Left cardiac atrium (tissue), 4 donors: ENCODE measurements at regions not wholly inside any gene's neighbourhood (a gene's known extent, or its start where the extent isn't known, plus 50 kb on each side); places are given as distances from the start of the nearest gene placed in this dataset.

ENCODE experiments used
- ATAC-seq, 2 donors: fragments of 200-7000 bp; cut with Tn5 transposase; one replicate each; pipeline ENCODE4 v1.9.1; 2020; ENCODE audit warnings: mild to moderate bottlenecking in 2 of 2, moderate library complexity in 2 of 2
- DNase-seq: peaks from one replicate; pipeline ENCODE4 v3.0.0-alpha.2; 2020
- intact Hi-C, 2 donors: fragments of 100-400 bp; cut with DNase I; formaldehyde crosslinking; loops; one replicate each; pipeline versions ENCODE4 v1.14.1 to v1.15.1; 2022 to 2023
- donor health status: DM: no; HTN: yes; CAD: no.
- donor health status: DM: no; HTN: yes; CAD: no; lungs with severe emphysema.
- donor health status: DM: yes; HTN: yes; CAD: no.
- donor health status: Dilated cardiomyopathy.

DNA sequence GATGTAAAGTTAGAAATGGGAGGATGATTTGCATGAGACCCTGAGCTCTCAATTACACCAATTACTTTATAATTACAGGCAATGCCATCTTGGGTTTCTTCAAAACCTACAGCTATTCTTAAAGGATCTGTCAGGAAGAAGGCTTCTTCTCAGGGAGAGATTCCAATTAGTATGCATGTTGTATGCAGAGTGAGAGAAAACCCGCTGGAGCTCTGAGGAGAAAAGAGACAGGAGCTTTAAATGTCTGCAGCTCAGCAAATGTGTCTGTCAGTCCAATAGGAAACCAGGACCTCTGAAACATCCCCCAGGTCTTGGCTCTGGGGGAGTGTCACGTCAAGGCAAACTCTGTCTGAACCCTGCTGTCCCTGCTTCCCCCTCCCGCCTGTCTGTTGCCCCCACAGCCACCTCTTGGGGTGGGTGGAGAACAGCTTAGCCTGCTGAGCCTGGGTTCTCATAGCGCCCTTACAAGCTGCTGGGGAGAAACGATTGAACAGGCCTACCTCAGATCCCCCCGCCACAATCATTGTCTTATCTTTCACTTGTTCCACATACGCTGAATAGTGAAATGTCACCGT is 140.2 kb downstream of the SPATA19 start:
- ATAC-seq (no peak), DNase-seq (no peak)
- intact Hi-C loops = no loop called here

DNA sequence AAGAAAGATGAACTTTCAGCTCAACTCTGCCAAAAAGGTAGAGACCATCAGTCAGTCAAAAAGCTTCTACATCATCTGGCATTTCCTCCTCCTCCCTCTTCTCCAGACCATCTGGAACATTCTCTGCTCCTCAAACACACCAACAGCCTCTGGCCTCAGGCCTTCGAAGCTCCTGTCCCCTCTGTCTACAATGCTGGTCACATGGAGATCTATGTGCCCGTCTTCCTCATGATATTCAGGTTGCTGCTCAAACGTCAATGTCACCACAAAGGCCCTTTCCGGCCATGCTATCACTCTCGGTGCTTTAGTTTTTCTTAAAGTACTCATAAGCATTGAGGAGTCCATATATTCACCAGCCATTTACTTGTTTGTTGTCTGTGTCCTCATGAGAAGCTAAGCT is 146.2 kb downstream of the SPATA19 start:
- intact Hi-C loops = loop anchor here in 1 of 2 donors (10.0 kb wide), 2 partner anchors 116 to 184 kb away; no protein-coding TSS in a partner anchor
- DNase-seq (no peak), ATAC-seq (no peak)

GRCh38 chr11:133698654-133699053 is 146.7 kb downstream of the SPATA19 start:
- intact Hi-C loops = loop anchor here in 1 of 2 donors (10.0 kb wide), 2 partner anchors 116 to 184 kb away; no protein-coding TSS in a partner anchor
- peak; percentile 70 to 79 for ATAC-seq
- no peak for DNase-seq

DNA sequence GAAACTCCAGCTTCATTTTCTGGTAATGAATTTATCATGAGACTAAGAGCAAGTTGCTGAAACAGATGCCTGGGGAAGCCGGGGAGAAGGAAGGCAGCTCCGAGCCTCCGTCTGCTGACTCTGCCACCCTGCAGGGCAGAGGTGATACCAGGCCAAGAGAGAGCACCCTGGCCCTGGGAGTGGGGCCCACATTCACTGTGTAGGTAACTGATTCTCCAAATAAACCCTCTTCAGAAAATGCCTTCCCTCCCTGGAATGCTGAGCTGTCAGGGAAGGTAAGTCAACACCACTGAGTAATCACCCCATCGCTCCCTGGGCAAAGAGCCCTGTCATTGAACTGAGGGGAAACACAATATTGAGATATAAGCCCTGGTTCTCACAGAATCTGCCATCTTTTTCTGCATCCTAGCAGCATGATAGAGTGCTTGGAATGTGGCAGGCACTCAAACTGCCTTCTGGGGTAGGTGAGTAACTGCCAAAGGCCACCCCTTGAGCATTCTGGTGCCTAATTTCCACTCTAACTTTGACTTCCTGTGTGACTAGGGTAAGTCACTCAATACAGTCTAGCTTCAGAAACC is 147.6 kb downstream of the SPATA19 start:
- ATAC-seq = peak in 1 of 2 donors; percentile 38
- intact Hi-C loops = loop anchor here in 1 of 2 donors (10.0 kb wide), 2 partner anchors 117 to 183 kb away; no protein-coding TSS in a partner anchor
- no peak for DNase-seq

DNA sequence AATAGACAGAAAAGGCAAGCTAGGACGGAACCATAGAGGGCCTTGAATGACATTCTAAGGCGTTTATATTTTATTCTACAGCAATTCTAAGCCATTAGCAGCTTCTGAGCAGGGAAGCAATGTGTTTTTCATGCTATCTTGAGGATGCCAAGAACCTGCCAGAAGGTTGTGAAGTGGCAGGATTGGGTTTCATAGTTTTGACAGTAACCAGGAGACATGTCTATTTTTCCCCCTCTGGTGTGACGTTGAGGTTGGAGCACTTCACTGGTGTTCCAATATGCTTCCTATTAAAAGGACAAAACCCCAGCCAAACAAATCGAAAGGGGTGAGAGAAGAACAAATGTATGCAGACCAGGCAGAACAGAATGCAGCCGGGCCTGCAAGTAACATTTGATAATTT is 148.2 kb downstream of the SPATA19 start:
- ATAC-seq (peak; percentile 72 to 73), DNase-seq (no peak)
- intact Hi-C loops = loop anchor here in 1 of 2 donors (10.0 kb wide), 2 partner anchors 118 to 182 kb away; no protein-coding TSS in a partner anchor

DNA sequence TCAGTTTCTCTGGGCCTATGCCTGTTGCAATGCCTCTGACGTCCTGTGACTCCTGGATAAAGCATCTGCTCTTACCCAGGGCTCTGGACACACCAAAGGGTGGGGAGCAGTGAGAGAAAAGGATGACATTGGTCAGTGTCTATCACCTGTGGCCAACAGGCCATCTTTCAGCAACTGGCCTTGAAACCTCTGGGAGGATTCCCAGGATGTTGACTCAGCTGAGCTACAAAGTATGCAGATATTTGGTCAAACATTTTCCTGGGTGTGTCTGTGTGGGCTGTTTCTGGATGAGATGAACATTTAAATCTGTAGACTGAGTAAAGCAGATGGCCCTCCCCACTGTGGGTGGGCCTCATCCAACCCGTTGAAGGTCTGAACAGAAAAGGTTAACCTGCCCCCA is 149.9 kb downstream of the SPATA19 start:
- DNase-seq = no peak
- ATAC-seq = no peak
- intact Hi-C loops = loop anchor here in 1 of 2 donors (10.0 kb wide), 2 partner anchors 119 to 181 kb away; no protein-coding TSS in a partner anchor

GRCh38 chr11:133694701-133695100 is 150.6 kb downstream of the SPATA19 start:
- DNase-seq = no peak
- intact Hi-C loops = loop anchor here in 1 of 2 donors (10.0 kb wide), 2 partner anchors 120 to 180 kb away; no protein-coding TSS in a partner anchor
- ATAC-seq = no peak

DNA sequence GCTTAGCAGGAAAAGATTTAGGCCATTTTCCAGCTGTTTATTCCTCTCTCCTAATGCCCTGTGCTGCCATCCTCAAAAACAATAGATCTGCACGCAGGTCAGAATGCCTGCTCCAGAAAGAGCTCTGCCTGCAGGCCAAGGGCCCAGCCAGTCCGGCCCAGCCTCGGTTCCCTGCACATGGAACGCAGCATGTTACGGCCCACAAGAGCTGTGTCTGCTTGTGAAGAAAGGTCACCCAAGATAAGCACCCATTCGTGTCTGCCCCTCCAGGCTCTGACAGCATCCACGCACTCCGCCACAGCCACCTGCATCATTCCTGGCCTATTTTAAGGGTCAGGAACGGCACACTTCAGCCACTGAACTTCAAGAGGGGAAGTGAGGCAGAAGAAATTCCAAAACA is 152.2 kb downstream of the SPATA19 start:
- no peak for ATAC-seq
- DNase-seq = no peak
- intact Hi-C loops = loop anchor here in 1 of 2 donors (10.0 kb wide), 2 partner anchors 122 to 178 kb away; no protein-coding TSS in a partner anchor

DNA sequence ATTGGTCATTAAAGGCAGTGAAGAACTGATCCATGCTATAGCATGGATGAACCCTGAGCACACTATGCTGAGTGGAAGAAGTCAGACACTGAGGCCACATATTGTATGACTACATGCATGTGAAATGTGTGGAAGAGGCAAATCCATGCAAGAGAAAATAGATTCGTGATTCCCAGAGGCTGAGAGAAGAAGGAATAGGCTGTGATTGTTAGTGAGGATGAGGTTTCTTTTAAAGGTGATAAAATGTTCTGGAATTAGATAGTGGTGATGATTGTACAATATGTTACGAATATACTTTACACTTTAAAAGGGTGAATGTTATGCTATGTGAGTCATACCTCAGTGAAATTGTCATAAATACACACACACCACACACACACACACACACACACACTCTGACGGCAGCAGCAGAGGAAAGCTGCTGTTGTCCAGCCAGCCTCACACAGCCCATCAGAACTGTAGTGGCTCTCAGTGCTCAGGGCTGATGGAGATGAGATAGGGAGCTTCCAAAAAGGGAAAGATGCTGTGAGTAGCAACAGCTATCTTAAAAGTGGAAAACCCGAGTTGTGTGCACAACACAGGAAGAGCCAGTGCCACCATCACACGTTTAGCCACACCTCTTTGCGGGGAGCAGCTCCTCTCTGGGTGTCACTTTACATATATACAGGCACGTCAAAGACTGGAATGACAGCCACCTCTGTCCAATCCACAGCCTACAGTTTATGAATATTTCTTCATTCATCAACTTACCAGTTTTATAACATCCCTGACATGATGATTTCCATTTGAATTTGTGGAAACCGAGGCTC is 153.0 kb downstream of the SPATA19 start:
- ATAC-seq (no peak), DNase-seq (no peak)
- intact Hi-C loops = loop anchor here in 1 of 2 donors (10.0 kb wide), 2 partner anchors 122 to 178 kb away; no protein-coding TSS in a partner anchor

DNA sequence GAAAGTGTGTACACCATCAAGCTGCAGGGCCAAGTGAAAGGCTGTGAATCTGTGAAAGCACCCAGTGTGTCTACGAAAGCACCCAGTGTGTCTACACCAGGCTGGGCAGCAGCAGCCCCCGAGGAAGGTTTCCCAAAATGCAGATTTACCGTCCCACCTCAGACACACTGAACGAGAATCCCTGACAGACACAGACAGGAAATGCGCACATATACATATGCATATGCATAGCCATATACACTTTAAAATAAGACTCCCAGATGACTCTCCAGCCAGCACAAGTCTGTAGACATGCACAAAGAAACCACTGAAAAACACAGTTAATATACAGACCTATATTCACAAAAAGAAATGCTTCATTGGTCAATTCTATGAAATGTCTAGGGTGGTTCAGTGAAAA is 155.5 kb upstream of the OPCML start:
- intact Hi-C loops = no loop called here
- DNase-seq (no peak), ATAC-seq (no peak)

DNA sequence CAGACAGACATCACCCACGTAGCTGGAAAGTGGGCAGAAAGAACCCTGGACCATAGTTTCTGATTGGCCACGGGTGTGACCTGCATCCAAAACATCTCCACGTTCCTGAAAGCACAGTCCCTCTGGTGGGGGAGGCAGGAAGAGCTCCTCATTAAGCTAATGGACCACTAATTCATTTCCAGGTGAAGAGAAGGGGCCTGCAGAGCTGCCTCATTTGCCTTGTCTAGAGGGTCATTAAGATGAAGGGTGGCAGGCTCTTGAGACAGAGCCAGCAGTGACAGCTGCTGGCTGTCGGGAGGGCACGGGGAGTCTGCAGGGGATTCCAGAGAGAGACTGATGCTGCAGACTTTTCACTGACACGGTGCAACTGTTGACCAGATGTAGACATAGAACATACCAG is 149.6 kb upstream of the OPCML start:
- ATAC-seq (peak in 1 of 2 donors; percentile 18), DNase-seq (no peak)
- intact Hi-C loops = no loop called here

DNA sequence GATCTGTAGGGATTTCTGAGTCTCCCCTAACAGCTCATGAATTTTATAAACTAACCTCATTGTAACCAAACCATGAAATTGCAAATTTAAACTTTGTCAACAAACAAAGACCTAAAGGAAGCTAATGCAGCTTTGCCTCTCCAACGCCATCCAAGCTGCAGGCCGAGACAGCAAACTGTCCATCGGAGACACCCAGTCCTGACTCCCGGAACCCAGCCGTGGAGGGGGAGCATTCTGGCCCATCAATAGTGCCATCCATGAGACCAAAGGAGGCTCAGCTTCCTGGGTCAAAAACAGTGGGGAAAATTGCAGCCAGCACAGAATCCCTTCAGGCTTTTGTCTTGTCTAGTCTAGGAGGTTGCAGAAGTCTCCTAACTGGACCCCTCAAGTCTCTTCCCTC is 147.6 kb upstream of the OPCML start:
- DNase-seq = no peak

DNA sequence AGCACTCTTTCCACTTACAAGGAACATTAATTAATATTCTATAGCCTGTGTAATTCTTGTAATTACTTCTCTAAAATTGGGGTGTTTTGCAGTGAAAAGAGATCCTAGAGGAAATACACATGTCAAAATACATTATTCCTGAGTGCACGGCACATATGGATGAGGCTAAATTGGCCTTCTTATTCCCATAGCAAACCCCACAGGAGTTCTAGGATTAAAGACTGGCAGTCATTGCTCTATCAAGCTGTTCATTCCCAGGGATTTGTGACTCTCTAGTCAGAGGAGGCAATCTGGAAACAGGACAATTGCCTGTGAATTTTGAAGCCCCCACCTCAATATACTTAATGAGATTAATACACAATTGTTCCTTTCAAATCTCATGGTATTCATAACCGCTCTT is 145.9 kb upstream of the OPCML start:
- ATAC-seq (no peak), DNase-seq (no peak)
- intact Hi-C loops = no loop called here

More for the DNA sequence above, 147.6 kb upstream of the OPCML start:
- ATAC-seq = no peak
- intact Hi-C loops = no loop called here

DNA sequence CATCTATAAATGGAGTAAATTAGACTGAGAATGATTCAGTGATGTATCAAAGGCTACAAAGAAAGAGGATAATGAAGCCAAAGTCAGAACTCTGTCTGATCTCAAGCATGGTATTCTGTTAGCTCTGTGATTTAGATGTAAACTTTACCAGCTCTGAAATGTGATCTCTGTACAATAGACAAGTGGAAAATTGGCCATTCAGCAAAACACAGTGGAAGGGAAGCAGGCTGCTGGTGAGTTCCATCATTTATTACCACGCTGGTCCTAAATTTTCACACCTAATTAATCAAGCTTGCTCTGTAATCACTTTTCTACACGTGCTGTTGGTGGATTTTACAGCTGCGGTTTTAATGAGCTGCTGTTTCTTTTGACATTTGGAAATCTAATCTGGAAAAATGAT is 145.1 kb upstream of the OPCML start:
- ATAC-seq = no peak
- intact Hi-C loops = no loop called here
- no peak for DNase-seq

DNA sequence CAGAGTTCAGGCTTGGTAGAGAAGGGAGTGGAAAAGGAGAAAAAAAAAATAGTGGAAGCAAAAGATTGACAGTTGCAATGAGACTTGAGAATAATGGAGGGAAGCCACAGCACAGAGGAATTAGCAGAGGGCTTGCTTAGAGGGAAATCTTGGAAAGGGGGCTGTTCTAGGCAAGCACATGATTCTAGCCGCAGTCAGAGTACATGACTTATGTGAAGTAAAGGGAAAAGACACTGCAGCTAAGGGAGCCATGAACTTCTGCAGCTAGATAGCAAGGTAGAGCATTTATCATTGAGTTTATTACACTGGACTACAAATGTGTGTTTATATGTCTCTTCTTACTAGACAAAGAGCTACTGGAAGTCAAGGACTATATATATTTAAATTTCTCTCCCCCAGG is 144.0 kb upstream of the OPCML start:
- DNase-seq = no peak
- no peak for ATAC-seq
- intact Hi-C loops = no loop called here

DNA sequence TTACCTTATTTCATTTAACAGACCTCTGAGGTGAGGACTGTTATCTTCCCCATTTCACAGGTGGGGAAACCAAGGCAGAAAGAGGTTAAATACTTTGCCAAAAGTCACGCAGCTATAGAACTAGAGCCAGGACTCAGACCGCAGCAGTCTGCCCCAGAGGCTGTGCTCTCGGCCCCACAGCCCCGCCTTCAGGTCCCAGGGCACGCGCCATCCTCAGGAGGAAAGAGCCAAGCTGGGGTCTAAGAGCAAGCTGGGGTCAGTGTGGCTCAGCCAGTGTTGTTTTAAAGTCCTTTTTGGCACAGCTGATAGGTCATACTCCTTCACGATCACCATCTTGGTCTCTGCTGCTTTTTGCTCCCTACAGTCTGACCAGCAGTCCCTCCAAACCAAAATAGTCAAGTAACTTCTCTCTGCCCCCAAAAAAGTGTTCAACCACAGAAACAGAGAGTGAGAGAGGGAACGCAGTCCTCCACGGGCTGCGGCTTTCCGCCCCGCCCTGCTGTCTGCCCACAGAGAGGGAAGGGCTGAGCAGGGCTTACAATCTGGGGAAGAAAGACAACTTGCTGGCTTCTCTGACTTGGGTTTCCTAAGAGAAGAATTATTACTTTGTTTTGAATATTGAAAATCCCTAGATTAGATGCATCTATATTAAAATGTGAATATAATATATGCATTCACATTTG is 137.2 kb upstream of the OPCML start:
- DNase-seq (no peak), ATAC-seq (no peak)
- intact Hi-C loops = no loop called here

DNA sequence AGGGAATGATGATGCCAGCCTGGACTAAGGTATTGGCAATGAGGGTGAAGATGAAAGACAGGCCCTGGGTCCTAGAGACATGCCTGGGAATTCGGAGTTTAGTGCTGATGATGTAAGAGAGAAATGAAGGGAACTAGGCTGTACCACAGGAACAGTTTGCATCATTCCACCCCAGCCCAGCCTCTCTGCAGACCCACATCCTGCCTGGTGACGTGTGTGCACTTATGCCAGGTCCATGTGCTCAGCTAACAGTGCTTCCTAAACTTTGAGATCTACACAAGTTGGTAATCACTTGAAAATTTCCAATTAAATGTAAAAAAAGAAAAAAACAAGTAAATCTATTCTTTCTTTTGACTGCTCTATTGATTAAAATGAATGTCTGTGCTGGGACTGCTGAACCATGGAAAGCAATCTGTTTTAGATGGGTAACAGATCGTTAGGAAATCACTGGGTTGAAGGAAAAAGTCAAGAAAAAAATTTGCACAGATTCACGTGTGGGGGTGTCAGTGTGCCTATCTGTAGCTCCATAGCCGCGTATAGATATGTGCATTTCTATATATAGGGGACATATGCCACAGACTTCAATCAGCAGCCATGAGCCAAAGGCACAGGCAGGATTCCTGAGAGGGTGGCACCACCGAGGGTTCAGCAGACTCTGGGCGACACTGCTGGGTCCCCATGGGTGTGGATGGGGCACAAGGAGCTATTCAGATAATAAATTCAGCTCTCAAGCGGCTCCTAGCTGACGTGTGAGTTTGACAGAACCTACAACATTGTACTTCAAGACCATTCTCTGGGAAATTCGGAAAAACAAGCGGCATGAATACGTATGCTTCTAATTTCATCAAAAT is 131.1 kb upstream of the OPCML start:
- intact Hi-C loops = no loop called here

GRCh38 chr11:133661846-133662245 is 129.5 kb upstream of the OPCML start:
- ATAC-seq = no peak
- intact Hi-C loops = no loop called here
- no peak for DNase-seq

More for the DNA sequence above, 131.1 kb upstream of the OPCML start:
- no peak for ATAC-seq
- no peak for DNase-seq

GRCh38 chr11:133660202-133660568 is 127.9 kb upstream of the OPCML start:
- no peak for ATAC-seq
- intact Hi-C loops = no loop called here
- no peak for DNase-seq
